CD4-positive, alpha-beta T cell treated with Interferon gamma for 1 hour (primary cell): ENCODE measurements at regions not wholly inside any gene's neighbourhood (a gene's known extent, or its start where the extent isn't known, plus 50 kb on each side); places are given as distances from the start of the nearest gene placed in this dataset.

Source experiments
- DNase-seq: peaks from one replicate; pipeline ENCODE4 v3.0.0-alpha.2; 2020

DNA sequence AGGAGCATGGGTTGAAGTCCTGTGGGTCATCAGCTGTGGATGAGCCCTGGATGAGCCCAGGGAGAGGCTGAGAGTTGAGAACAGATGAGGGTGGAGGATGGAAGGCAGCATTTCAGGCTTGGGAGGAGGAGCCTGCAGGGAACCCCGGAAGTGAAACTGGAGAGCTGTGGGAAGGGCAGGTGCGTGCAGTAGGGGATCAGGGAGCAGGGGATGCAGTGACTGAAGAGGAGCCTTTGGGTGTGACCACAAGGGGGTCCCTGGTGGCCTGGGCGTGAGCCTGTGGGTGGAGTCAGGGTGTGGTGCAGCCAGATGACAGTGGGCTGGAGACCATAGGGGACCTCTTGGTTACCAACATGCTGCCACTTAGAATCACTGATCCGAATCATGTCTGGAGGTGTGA, 115.5 kb downstream of the PAPOLA start:
- DNase-seq: no peak

DNA sequence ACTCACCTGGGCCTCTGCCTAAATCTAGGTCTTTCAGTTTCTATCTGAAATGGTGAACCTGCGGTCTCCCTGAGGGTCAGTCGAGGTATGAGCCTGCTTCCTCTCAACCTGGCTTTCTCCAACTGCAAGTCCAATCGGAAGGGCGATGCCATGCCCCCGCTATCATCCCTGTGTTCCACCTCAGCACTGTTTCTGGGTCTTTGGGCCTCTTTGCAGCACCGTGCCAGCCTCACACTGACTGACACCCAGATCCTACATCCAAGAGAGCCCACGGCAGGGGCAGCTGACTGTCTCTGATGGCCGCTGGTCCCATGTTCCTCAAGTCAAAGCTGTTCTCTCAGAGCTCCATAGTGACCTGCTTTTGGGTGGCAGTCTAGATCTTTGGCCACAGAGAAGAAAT, 120.7 kb downstream of the PAPOLA start:
- DNase-seq: no peak

DNA sequence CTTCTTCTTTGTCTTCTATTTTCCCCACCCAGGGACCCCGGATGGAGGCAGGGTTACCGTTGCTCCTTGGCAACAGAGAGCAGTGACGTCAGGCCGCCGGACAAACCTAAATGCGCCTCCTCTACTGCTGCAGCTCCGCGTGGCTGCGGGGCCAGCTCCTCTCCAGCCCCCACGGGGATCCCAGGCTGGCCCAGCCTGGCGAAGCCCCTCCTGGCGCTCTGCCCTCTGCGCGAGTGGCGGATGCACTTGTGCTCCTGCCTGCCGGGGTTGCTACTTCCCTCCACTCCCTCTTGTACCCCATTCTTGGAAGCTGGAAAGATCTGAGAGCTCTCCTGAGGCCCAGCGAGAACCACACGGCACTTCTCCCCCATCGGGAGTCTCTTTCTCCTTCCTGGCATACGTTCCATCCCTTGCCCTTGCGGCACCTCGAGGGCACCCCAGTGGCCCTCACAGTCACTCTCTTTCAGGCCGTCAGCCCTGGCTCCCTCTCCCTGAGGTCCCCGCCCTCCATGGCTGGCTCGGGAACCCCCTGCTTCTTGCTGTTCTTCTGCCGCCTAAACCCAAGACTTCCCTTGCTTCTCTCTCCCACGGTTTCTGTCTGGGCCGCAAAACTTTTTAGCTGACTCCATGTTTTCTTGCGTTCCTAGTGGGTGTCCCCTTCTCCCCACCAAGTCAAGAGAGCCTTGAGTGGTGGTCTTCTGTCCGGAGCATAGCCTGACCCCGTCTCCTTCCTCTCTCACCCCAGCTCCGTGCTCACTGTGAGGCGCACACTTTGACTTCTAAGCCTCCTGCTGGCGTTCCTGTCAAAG, 121.7 kb downstream of the PAPOLA start:
- no peak for DNase-seq

DNA sequence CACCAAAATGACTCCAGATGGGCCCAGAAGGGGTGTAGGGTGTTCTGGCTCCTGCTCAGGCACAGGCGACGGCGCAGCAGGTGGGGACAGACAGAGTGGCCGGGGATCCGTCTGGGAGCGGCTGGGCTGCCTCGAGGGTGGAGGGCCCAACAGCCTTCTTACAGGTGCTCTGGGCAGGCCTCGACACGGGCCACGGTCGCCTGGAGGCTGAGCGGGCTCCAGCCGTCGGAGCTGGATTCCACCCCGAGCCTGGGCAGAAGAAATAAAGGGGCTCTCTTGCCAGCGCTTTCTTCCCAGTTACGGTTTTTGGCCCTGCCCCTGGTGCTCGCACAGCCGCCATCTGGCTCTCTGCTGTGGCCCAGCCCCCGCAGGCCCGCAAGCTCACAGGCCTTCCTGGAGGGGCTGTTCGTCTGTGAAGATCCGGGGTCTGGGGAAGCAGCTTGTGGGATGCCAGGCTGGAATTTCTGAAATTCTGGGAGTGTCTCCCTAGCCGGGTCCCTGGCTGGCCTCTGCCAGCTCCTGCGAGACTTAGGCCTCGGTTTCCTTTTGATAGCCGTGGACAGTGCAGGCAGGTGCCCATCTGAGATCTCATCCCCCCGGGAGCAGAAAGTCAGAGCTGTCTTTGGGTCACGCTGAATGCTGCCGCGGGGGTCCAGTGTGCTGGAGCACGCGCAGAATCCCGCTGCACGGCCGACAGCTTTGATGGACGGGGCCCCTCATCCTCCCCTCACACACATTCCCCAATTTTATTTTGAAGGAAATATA, 122.7 kb downstream of the PAPOLA start:
- DNase-seq: no peak

DNA sequence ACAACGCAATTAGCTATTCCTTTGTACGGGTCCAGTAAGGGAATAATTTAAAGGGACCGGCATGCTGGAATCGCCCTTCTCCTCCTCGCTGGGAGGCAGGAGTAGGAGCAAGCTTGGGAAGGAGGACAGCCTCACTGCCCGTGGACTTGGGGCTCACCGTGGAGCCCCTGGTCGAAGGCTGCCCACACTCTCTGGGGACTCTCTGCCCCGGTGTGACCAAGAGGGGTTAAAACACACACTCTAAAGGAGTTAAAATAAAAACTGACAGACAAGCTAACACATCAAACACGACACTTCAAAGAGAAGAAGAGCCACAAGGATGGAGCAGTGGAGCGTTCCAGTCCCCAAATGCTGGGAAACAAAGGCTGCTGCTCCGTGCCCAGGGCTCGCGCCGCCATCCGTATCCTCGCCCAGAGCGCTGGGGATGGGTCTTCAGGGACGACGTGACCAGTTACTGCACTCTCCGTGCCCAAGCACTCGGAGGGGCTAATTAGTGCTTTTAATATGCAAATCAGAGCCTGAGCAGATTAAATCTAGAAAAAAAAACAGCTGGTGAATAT, 123.3 kb downstream of the PAPOLA start:
- no peak for DNase-seq

DNA sequence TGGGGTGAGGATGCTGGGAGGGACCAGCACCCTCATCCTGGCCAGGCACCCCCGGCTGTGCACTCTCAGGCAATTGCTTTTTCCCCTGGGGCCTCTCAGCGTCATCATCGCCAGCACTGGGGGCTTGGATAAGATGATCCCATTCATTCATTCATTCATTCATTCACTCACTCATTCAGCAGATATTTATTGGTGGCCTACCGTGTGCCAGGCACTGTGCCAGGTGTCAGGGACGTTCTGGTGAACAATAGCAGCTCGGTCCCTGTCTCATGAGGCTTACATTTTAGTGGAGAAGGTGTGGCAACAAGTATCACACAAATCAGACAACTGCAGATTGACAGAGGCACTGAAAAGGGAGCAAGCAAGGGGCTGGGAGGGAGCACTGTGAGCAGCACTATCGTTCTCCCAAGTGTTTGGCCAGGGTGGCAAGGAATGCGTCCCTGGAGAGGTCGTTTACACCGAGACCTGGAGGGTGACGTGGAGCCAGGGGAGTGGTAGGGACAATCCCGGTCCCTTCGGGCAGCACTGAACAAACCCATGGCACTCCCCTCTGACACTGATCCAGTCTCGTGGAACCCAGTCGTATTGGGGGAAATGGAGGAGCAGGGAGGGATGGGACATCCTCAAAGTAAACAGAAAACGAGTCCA, 124.1 kb downstream of the PAPOLA start:
- DNase-seq: no peak

DNA sequence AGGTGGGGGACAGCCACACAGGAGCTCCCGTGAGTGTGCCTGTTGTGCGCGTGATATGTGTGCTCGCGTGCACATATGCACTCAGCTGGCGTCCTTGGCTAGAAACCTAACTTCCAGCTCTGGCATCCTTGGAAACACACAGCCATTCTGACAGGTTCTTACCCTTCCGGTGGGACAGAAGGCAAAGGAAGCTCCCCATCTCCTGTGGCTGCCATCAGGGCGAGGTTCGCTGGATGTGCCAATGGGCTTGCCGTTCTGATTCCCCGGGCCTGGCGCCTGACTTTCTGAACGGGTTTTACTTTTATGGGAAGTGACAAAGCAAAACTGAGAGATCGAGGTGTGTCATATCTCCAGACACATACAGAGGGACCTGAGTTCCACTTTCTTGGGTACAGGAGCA, 124.7 kb downstream of the PAPOLA start:
- no peak for DNase-seq

DNA sequence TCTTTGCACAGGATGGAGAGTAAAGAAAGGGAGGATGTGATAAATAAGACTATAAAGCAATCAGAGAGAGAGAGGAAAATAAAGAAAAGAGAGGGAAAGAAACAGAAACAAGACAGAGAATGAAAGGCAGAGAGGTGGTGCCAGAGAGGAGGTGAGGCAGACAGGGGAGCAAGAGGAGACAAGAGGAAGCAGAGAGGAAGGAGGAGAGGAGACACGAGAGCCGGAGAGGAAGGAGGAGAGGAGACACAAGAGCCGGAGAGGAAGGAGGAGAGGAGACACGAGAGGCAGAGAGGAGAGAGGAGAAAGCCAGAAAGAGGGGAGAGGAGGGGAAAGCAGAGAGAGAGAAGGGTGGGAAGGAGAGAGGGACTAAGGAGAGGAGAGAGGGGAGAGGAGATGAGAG, 125.2 kb downstream of the PAPOLA start:
- DNase-seq: no peak

DNA sequence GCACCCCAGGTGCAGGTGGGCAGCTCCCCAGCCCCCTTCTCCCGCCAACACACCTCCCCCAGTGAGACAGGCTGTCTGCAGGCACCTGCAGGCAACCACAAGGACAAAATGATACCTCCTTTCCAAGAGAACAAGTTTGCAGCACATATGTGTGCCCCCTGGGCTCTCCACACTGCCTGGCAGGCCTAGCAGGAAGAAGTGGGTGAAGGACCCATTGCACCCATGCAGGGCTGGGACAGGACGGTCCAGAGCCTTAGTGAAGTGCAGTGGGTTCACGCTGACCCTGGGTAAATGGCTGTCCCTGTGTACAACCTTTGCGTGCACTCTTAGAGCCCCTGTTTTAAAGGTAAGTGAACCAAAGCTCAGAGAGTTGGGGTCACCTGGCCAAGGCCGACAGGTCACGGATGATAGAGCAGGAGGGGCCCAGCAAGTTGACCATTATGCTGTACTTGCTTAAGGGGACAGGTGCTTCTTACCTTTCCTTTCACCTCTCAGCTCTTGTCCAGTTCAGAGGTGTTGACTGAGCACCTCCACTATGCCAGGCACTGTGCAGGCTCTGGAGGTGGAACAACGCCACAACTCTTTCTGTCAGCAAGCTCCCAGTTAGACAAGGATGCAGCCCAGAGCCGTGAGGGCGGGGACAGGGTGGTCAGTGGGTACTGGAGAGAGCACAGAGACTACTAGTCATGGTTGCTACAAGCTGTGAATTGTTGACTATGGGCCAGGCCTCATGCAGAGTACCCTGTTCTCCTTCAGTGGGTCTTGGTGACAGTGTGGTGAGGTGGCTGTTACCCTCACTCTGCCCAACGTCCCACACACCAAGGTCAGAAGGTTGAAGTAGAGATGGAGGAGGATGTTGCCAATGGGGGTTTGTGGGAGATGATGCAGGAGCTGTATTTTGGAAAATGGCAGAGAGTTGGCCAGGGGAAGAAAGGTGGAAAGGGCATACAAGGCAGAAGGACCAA, 125.9 kb downstream of the PAPOLA start:
- no peak for DNase-seq

DNA sequence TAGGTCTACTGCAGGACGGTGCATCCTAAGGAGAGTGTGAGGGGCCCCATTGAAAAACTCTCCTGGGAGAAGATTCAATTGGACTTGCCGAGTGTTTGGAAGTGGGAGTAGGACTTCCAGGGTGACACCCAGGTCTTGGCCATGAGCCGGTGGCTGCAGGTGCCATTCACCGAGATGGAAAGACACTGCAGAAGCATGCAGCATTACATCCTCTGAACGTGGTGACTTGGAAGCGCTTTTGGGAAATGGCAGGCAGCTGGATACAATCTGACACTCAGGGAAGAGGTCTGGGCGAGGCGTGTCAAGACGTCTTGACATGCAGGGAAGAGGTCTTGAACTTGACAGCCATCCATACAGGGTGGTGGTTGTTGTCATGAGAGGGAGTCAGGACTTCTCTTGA, 126.9 kb downstream of the PAPOLA start:
- DNase-seq: no peak

DNA sequence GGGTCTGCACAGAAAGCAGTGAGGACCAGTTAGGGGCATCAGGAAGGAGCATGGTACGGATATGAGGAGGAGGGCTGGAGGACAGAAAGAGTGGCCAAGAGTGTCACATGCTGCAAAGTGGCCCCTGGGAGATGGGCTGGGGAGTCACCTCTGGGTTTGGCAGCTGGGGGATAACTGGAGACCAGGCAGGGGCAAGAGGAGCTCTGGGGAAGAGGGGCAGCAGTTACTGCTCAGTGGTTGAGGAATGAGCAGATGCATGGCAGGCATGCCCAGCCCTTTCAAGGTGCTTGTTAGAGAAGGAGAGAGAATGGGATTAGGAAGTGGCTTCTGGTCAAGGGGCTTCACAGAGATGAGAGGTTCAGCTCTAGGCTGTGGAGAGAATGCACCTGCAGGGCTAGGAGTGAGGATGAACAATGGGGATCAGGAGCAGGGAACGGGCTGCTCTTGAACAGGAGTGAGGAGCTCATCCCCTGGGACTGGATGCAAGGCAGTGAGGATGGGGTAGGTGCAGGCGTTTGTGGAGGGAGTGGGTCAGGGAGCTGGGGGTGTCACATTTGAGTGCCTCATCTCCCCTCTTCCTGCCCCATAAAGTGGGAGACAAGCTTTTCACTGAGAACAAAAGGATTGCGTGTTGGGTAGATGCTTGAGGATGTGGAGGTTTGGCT, 127.5 kb downstream of the PAPOLA start:
- DNase-seq: no peak

DNA sequence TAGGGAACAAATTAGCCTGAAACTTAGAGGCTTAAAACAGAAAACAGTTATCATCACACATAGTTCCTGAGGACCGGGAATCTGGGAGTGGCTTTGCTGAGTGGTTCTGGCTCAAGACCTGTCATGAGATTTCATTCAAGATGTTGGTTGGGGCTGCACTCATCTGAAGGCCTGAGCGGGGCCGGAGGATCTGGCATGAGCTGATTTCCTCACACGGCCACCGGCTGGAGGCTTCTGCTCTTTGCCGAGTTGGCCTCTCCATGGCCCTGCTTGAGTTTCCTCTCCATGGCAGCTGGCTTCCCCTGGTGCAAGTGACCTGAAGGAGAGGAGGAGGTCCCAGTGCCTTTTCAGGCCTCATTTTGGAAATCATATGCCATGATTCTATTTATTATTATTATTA, 128.1 kb downstream of the PAPOLA start:
- no peak for DNase-seq

DNA sequence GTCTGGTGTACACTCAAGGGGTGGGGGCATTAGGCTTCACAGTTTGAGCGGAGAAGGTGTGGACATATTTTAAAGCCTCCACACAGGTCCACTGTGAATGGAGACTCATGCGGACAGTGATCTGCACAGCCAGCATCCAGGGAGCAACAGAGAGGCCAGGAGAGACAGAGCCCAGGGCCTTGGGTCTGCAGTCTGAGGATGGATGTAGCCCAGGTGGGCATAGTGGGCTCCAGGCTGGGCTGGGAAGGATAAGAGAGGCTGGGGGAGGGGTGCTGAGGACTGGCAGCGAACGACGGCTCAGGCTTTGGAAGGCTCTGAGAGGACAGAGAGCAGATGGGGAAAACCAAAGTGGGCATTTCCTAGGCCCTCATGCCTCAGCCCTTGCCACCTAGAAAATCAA, 128.8 kb downstream of the PAPOLA start:
- no peak for DNase-seq

DNA sequence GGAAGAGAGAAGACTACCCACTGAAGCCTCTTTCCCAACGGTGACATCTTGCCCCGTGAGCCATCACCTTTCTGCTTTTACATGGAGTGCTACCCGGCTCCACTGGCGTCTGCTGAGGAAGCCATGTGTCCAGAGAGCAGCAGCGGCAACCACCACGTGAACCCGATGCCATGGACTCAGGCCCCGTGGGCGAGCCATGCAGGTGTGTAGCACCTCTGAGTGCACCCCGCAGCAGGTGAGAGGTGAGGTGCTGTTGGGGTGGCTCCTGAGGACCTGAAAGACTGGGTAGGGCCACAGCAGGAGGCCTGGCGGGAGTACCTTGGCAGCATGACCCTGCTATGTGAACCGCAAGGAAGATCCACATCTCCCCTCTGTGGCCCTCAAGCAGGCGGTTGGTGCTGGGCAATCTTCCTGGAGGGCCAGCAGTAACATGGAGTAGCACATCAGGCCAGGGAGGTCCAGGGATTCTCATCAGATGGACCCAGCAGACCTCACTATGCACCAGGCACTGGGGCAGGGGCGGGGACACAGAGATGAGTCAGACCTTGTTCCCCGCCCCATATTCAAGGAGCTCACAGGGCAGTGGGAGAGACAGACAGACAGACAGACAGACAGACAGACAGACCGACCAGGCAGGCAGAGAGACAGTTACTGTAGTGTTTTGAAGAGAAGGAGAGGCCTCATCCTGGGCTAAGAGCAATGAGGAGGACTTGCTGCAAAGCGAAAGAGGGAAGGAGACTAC, 129.6 kb downstream of the PAPOLA start:
- DNase-seq: no peak

DNA sequence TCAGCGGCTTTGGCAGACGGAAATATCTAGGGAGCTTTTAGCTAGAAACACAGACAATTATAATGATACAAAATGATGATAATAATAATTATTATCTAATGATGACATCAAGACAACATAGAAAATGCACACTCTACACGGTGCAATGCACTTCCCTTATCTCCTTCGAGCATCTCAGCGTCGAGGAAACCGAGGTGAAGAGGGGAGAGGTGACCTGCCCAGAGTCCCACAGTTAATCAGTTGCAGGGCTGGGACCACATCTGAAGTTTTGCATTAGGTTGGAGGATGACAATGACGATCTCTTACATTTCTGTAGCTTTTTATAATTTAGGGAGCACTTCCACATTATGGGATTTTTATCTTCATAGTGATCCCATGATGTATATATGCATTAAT, 130.2 kb downstream of the PAPOLA start:
- no peak for DNase-seq

DNA sequence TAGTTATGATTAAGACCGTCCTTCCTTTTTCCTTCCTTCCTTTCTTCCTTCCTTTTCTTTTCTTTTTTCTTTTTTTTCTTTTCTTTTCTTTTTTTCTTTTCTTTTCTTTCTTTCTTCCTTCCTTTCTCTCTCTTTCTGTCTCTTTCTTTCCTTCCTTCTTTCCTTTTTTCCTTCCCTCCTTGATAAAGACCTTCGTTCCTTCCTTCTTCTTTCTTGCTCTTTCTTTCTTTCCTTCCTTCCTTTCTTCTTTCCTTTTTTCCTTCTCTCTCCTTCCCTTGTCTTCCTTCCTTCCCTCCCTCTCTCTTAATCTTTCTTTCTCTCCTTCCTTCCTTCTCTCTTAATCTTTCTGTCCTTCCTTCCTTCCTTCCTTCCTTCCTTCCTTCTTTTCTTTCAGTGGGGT, 130.9 kb downstream of the PAPOLA start:
- no peak for DNase-seq

DNA sequence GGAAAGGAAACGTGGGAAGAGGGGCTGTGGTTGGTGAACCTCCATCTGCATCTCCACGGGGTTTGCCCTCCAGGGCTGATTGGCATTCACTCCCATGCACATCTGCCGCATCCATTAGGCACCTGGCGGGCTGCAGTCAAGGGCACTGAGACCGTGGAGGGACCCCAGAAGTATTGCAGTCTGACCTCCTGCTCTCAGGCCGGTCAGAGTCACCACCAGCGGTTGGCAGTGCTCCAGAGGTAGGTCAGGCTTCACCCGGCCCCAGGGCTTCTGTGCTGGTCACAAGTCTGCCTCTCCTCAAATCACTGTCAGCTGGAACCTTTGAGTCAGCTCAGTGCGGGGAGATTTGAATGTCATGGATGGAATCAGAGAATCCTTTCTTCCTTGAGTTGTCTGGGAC, 132.3 kb downstream of the PAPOLA start:
- DNase-seq: no peak

DNA sequence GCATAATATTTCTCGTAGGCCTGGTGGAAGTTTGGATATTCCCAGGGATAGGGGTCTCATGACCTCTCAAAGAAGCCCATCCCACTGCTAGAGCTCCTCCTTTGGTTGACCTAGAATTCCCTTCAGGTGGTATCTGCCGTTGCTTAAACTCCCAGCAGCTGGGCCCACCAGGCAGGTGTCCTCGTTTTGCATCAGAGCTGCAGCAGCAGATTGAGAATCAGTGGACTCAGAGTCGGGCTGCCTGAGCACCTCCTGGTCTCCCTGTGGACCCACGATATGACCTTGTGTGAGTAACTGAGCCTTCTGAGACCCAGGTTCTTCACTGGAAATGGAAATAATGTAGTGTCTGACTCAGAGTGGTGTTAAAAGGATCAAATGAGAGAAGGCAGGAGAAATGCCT, 132.7 kb downstream of the PAPOLA start:
- DNase-seq: no peak

DNA sequence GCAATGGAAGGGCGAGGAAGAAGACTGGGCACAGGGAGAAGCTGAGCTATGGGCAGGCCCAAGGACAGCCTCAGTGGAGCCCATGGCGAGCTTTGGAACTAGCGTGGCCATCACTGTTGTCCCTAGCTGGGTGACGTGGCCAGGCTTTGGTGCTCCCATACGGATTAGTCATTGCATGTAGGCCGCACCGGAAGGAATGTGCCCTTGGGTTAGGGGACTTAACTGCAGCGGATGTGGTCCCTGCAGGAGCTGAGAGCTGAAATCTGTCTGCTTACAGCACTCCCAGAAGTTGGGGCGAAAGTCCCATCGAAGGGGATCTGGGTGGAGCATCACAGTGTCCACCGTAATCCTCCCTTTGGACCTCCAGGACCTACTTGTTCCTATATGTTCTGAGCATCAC, 133.7 kb downstream of the PAPOLA start:
- DNase-seq: no peak

DNA sequence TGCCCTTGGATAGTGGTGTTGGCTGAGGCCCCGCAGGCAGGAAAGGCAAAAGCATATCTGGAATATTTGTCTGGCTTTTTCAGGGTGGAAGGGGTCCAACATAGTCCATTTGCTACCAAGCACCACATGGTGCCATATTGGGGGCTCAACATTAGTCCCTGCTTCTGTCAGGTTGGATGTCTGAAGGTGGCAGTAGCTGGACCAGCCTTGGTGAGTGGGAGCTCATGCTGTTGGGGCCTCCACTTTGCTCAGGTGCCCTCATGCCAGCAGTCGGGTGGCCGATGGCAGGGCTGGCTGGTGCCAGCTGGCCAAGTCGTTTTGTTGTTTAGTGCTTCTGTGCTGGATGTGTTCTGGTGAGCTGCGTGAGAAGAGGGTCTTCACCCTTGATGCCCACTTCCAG, 135.3 kb downstream of the PAPOLA start:
- DNase-seq: no peak
